HepG2 (cell line): ENCODE measurements at regions not wholly inside any gene's neighbourhood (a gene's known extent, or its start where the extent isn't known, plus 50 kb on each side); places are given as distances from the start of the nearest gene placed in this dataset.

Experiments used
- ATAC-seq: fragments of 200-7000 bp; cut with Tn5 transposase; 3 replicates; pipeline ENCODE4 v1.9.1; 2020; ENCODE audit warnings: mild to moderate bottlenecking, moderate library complexity
- BruUV-seq: library from RNA; stranded (reverse); fragments of 400-500 nt; replicated peaks from 2 replicates; lab custom pipeline; 2021; lab: Mats Ljungman, UMichigan
- CTCF ChIA-PET: fragments of 300-600 bp; formaldehyde crosslinking; extraction: SDS; loops from one replicate; lab custom pipeline; 2021; ENCODE audit warnings: low total read pairs, inconsistent platforms, low intra/inter-chr PET ratio; lab: Yijun Ruan, JAX
- POLR2A ChIA-PET: fragments of 350-600 bp; sonication (Branson Sonifier 250); formaldehyde crosslinking; loops from one replicate; lab custom pipeline; 2020; ENCODE audit warnings: antibody characterized with exemption, inconsistent platforms; lab: Yijun Ruan, JAX
- DNase-seq: peaks from one replicate; pipeline ENCODE4 v3.0.0-alpha.2; 2015; ENCODE audit warnings: low spot score
- FAIRE-seq: peaks from 3 replicates; lab custom pipeline; 2011; peaks lifted over from hg19 to GRCh38; lab: Jason Lieb, UNC
- H2AFZ ChIP-seq: one replicate; pipeline ENCODE4 v1.6.1; 2011; ENCODE audit warnings: low read length, inconsistent platforms
- H3K27ac ChIP-seq: fragments of 300-600 bp; 3 replicates; pipeline ENCODE4 v1.8.0; 2011; ENCODE audit warnings: mixed run types, mild to moderate bottlenecking, mixed read lengths, low read length, inconsistent platforms; ENCODE audit not compliant: insufficient read depth; ENCODE audit errors: extremely low read length
- H3K27me3 ChIP-seq, 2 experiments: fragments of 200-600 bp in 1 of 2; 2 replicates in 1 of 2; 3 replicates in 1 of 2; pipeline versions ENCODE4 v1.6.0 to v1.8.0; 2011; ENCODE audit warnings: low read length in 2 of 2, mild to moderate bottlenecking in 2 of 2, moderate library complexity in 2 of 2, inconsistent platforms in 1 of 2; ENCODE audit not compliant: insufficient read depth in 2 of 2, control insufficient read depth in 1 of 2
- H3K36me3 ChIP-seq, 2 experiments: fragments of 200-600 bp in 1 of 2; replicated peaks in 1 of 2; 2 replicates in 1 of 2; 3 replicates in 1 of 2; pipeline versions ENCODE4 v1.5.1 to v1.8.0; 2011; ENCODE audit warnings: low read length in 2 of 2, inconsistent platforms in 1 of 2; ENCODE audit not compliant: insufficient read depth in 2 of 2, control insufficient read depth in 1 of 2
- H3K4me1 ChIP-seq: 2 replicates; pipeline ENCODE4 v1.5.1; 2012; ENCODE audit warnings: low read length, inconsistent platforms; ENCODE audit not compliant: insufficient read depth
- H3K4me2 ChIP-seq: 2 replicates; pipeline ENCODE4 v1.6.0; 2011; ENCODE audit warnings: low read depth, low read length, inconsistent platforms
- H3K4me3 ChIP-seq, 3 experiments: fragments of 200-600 bp in 1 of 3; sonication (generic), shearing (Covaris generic) in 1 of 3; replicated peaks in 1 of 3; 2 replicates each; pipeline ENCODE4 v1.5.1; 2011 to 2016; ENCODE audit warnings: low read length in 3 of 3, inconsistent platforms in 2 of 3, low read depth in 2 of 3, mild to moderate bottlenecking in 2 of 3, control low read depth in 1 of 3, mixed read lengths in 1 of 3; ENCODE audit not compliant: insufficient read depth in 1 of 3
- H3K79me2 ChIP-seq: one replicate; pipeline ENCODE4 v1.6.1; 2011; ENCODE audit warnings: low read length, inconsistent platforms; ENCODE audit not compliant: insufficient read depth
- H3K9ac ChIP-seq: 2 replicates; pipeline ENCODE4 v1.6.0; 2011; ENCODE audit warnings: mild to moderate bottlenecking, low read depth, low read length, inconsistent platforms; ENCODE audit not compliant: insufficient read depth
- H3K9me3 ChIP-seq: 2 replicates; pipeline ENCODE4 v1.5.1; 2012; ENCODE audit warnings: mild to moderate bottlenecking, low read length
- H4K20me1 ChIP-seq: 2 replicates; pipeline ENCODE4 v1.6.0; 2011; ENCODE audit warnings: inconsistent platforms, mild to moderate bottlenecking, low read length, moderate library complexity; ENCODE audit not compliant: insufficient read depth
- ESRRA ChIP-seq: sonication (generic); formaldehyde crosslinking; IDR thresholded peaks from 2 replicates; pipeline ENCODE4 v1.5.1; 2020; ENCODE audit warnings: mild to moderate bottlenecking, low read depth, missing genetic modification reagents
- RBAK ChIP-seq: sonication (generic); formaldehyde crosslinking; IDR thresholded peaks from 2 replicates; pipeline ENCODE4 v1.5.1; 2020; ENCODE audit warnings: mild to moderate bottlenecking, missing genetic modification reagents
- SRSF9 ChIP-seq: fragments of 200-400 bp; formaldehyde crosslinking; IDR thresholded peaks from 2 replicates; pipeline ENCODE4 v1.6.1; 2018; ENCODE audit warnings: borderline replicate concordance, mild to moderate bottlenecking, low read depth, low read length; ENCODE audit not compliant: insufficient read depth, poor library complexity, severe bottlenecking
- ZBTB20 ChIP-seq: sonication (generic); formaldehyde crosslinking; IDR thresholded peaks from 2 replicates; pipeline ENCODE4 v1.8.1; 2023; ENCODE audit warnings: missing genetic modification reagents, low read depth, mild to moderate bottlenecking, borderline replicate concordance
- ZKSCAN5 ChIP-seq: sonication (generic); formaldehyde crosslinking; IDR thresholded peaks from 2 replicates; pipeline ENCODE4 v1.5.1; 2020; ENCODE audit warnings: mild to moderate bottlenecking, missing genetic modification reagents
- ZNF280D ChIP-seq: sonication (generic); formaldehyde crosslinking; IDR thresholded peaks from 2 replicates; pipeline ENCODE4 v1.5.1; 2020; ENCODE audit warnings: mild to moderate bottlenecking, missing genetic modification reagents
- ZNF446 ChIP-seq: sonication (generic); formaldehyde crosslinking; IDR thresholded peaks from 2 replicates; pipeline ENCODE4 v1.5.0; 2020; ENCODE audit warnings: mild to moderate bottlenecking, missing genetic modification reagents
- WGBS: methylation state at CpG from one replicate; pipeline ENCODE4 v1.1.6; 2017; ENCODE audit warnings: low lambda C conversion rate; 5-methylcytosine and 5-hydroxymethylcytosine counted together
- in situ Hi-C: cut with HindIII; loops from 2 replicates; pipeline ENCODE4 v1.10.0; 2017; ENCODE audit warnings: low pct_unique_long_range_greater_than_20kb; ENCODE audit not compliant: extremely low pct_ligation_motif_present
- intact Hi-C: fragments of 100-400 bp; cut with micrococcal nuclease; formaldehyde crosslinking; loops from one replicate; pipeline ENCODE4 v1.10.0; 2022; ENCODE audit not compliant: unreplicated experiment

GRCh38 chr5:31054453-31054852 lies 139.0 kb upstream of the CDH6 start:
- H3K9ac ChIP-seq = no peak overlapping the region
- ChIA-PET POLR2A (no interaction called here), CTCF (no interaction called here)
- no peak overlapping the region for H3K27ac ChIP-seq
- no peaks in the 10 kb centered on the region for H3K79me2 ChIP-seq
- WGBS = 23% methylated on average over 4 of the region's 4 CpGs
- BruUV-seq = no TSS peak
- H3K9me3 ChIP-seq = no peaks in the 10 kb centered on the region
- H4K20me1 ChIP-seq = no peaks in the 10 kb centered on the region
- TF ChIP-seq RBAK (CRISPR knock-in tag) = no peak
- no peak for TF ChIP-seq ZBTB20 (CRISPR knock-in tag)
- no peak for TF ChIP-seq ZKSCAN5
- TF ChIP-seq ESRRA = no peak
- TF ChIP-seq ZNF280D = no peak
- TF ChIP-seq ZNF446 (CRISPR knock-in tag) = no peak
- TF ChIP-seq SRSF9 = no peak
- H2AFZ ChIP-seq = no peak overlapping the region
- FAIRE-seq (no peak), ATAC-seq (no peak), DNase-seq (no peak)
- no peaks in the 10 kb centered on the region for H3K36me3 ChIP-seq
- no peaks in the 10 kb centered on the region for H3K4me1 ChIP-seq
- H3K27me3 ChIP-seq = no peaks in the 10 kb centered on the region; a peak in 1 of 5 replicates
- H3K4me3 ChIP-seq = no peak overlapping the region
- in situ Hi-C loops (no loop called here), intact Hi-C loops (no loop called here)
- no peak overlapping the region for H3K4me2 ChIP-seq
